GM23248 (cell line): ENCODE measurements at regions not wholly inside any gene's neighbourhood (a gene's known extent, or its start where the extent isn't known, plus 50 kb on each side); places are given as distances from the start of the nearest gene placed in this dataset. TPM values are rescaled to one million over a fixed set of nuclear protein-coding genes. Genes with fewer than 3 reads are reported as not detected.

Experiments used
- DNase-seq: peaks from one replicate; pipeline ENCODE4 v3.0.0-alpha.2; 2015
- H2AFZ ChIP-seq: fragments of 200-600 bp; sonication (generic); 2 replicates; pipeline ENCODE4 v1.6.1; 2016; ENCODE audit warnings: antibody characterized with exemption
- H3F3A ChIP-seq: fragments of 200-600 bp; sonication (generic); 2 replicates; pipeline ENCODE4 v1.6.1; 2016; ENCODE audit warnings: mild to moderate bottlenecking, antibody characterized with exemption, mixed run types; ENCODE audit not compliant: insufficient read depth
- H3K27ac ChIP-seq: fragments of 200-600 bp; sonication (generic); 2 replicates; pipeline ENCODE4 v1.5.1; 2016; ENCODE audit warnings: mild to moderate bottlenecking
- H3K27me3 ChIP-seq: fragments of 200-600 bp; sonication (generic); replicated peaks from 2 replicates; pipeline ENCODE4 v1.6.1; 2016; ENCODE audit warnings: mild to moderate bottlenecking; ENCODE audit not compliant: insufficient read depth
- H3K36me3 ChIP-seq: fragments of 200-600 bp; sonication (generic); 2 replicates; pipeline ENCODE4 v1.6.1; 2016; ENCODE audit warnings: low read depth, mild to moderate bottlenecking
- H3K4me1 ChIP-seq: fragments of 200-600 bp; sonication (generic); 2 replicates; pipeline ENCODE4 v1.6.1; 2016; ENCODE audit warnings: mild to moderate bottlenecking; ENCODE audit not compliant: insufficient read depth
- H3K4me2 ChIP-seq: fragments of 200-600 bp; sonication (generic); one replicate; pipeline ENCODE4 v1.6.1; 2016; ENCODE audit warnings: mild to moderate bottlenecking; ENCODE audit not compliant: unreplicated experiment
- H3K4me3 ChIP-seq: fragments of 200-600 bp; sonication (generic); 2 replicates; pipeline ENCODE4 v1.5.1; 2016; ENCODE audit warnings: mild to moderate bottlenecking
- H3K79me2 ChIP-seq: fragments of 200-600 bp; sonication (generic); 2 replicates; pipeline ENCODE4 v1.6.1; 2016; ENCODE audit warnings: mild to moderate bottlenecking; ENCODE audit not compliant: insufficient read depth
- H3K9ac ChIP-seq: fragments of 200-600 bp; sonication (generic); 2 replicates; pipeline ENCODE4 v1.6.1; 2016; ENCODE audit warnings: mild to moderate bottlenecking
- H3K9me2 ChIP-seq: fragments of 200-600 bp; sonication (generic); 2 replicates; pipeline ENCODE4 v1.6.1; 2016; ENCODE audit warnings: mixed run types, mild to moderate bottlenecking, moderate library complexity; ENCODE audit not compliant: insufficient read depth
- H3K9me3 ChIP-seq: fragments of 200-600 bp; sonication (generic); one replicate; pipeline ENCODE4 v1.6.1; 2017; ENCODE audit warnings: low read depth
- H4K20me1 ChIP-seq: fragments of 200-600 bp; sonication (generic); 2 replicates; pipeline ENCODE4 v1.6.0; 2016; ENCODE audit not compliant: insufficient read depth
- EZH2 ChIP-seq: fragments of 200-600 bp; sonication (generic); IDR thresholded peaks from 2 replicates; pipeline ENCODE4 v1.6.1; 2018; ENCODE audit warnings: antibody characterized with exemption, mild to moderate bottlenecking; ENCODE audit not compliant: insufficient read depth, poor library complexity, severe bottlenecking
- EZH2phosphoT487 ChIP-seq: fragments of 200-600 bp; sonication (generic); IDR thresholded peaks from 2 replicates; pipeline ENCODE4 v1.6.1; 2018; ENCODE audit warnings: antibody characterized with exemption, moderate library complexity, mild to moderate bottlenecking, low read depth; ENCODE audit not compliant: insufficient read depth
- WGBS, 2 experiments: methylation state at CpG; one replicate each; pipeline ENCODE4 v1.1.6; 2015 to 2017; ENCODE audit warnings: low lambda C conversion rate in 2 of 2, low coverage in 1 of 2; ENCODE audit errors: missing lambda C conversion rate in 2 of 2; 5-methylcytosine and 5-hydroxymethylcytosine counted together
- in situ Hi-C: fragments of 300-500 bp; cut with MboI; formaldehyde crosslinking; loops from 2 replicates; pipeline ENCODE4 v1.15.0; 2020
- small RNA-seq: library from RNA; depleted of rRNA; stranded (forward); fragments of <200 nt; gene quantifications from one replicate; pipeline ENCODE3, GENCODE V24; 2014; ENCODE audit warnings: low read depth, low replicate concordance

GRCh38 chr11:127056338-127056971 is 55.9 kb upstream of the KIRREL3 start:
- no peaks in the 10 kb centered on the region for H3K9me3 ChIP-seq

GRCh38 chr11:127055236-127055635 is 54.7 kb upstream of the KIRREL3 start:
- no peak for DNase-seq
- in situ Hi-C loops, result no loop called here

More at GRCh38 chr11:127056338-127056971, 55.9 kb upstream of the KIRREL3 start:
- no peaks in the 10 kb centered on the region for H3K9me2 ChIP-seq
- H3K27ac ChIP-seq, result no peak overlapping the region
- no peak for TF ChIP-seq EZH2
- TF ChIP-seq EZH2phosphoT487, result no peak
- no peak overlapping the region for H3K4me2 ChIP-seq
- H3K79me2 ChIP-seq, result no peaks in the 10 kb centered on the region
- H3K27me3 ChIP-seq, result no peaks in the 10 kb centered on the region
- H2AFZ ChIP-seq, result no peak overlapping the region
- peaks cover 25% of the 10 kb centered on the region for H3K4me1 ChIP-seq
- H3K9ac ChIP-seq, result no peak overlapping the region
- H3K36me3 ChIP-seq, result no peaks in the 10 kb centered on the region
- 52 to 55% methylated on average over 6 of the region's 6 CpGs for WGBS, 2 experiments
- no peak overlapping the region for H3K4me3 ChIP-seq
- in situ Hi-C loops, result no loop called here
- no peaks in the 10 kb centered on the region for H4K20me1 ChIP-seq
- H3F3A ChIP-seq, result peaks cover 22% of the 10 kb centered on the region
- peak; percentile 32 for DNase-seq

GRCh38 chr11:127054153-127054552 is 53.6 kb upstream of the KIRREL3 start:
- Histone ChIP-seq H3K9ac (no peak overlapping the region), H2AFZ (no peak overlapping the region), H3K4me1 (peaks cover 11% of the 10 kb centered on the region), H3K4me2 (no peak overlapping the region), H3F3A (peaks cover 13% of the 10 kb centered on the region), H3K4me3 (no peak overlapping the region), H3K9me2 (no peaks in the 10 kb centered on the region), H3K36me3 (no peaks in the 10 kb centered on the region), H3K79me2 (no peaks in the 10 kb centered on the region), H3K27me3 (no peaks in the 10 kb centered on the region), H3K27ac (no peak overlapping the region), H4K20me1 (no peaks in the 10 kb centered on the region), H3K9me3 (no peaks in the 10 kb centered on the region)
- no peak for DNase-seq
- in situ Hi-C loops, result no loop called here
- TF ChIP-seq EZH2phosphoT487 (no peak), EZH2 (no peak)
- WGBS, 2 experiments, result 39 to 45% methylated on average over 2 of the region's 2 CpGs

More at GRCh38 chr11:127055236-127055635, 54.7 kb upstream of the KIRREL3 start:
- TF ChIP-seq EZH2 (no peak), EZH2phosphoT487 (no peak)
- Histone ChIP-seq H3K27me3 (no peaks in the 10 kb centered on the region), H3K79me2 (no peaks in the 10 kb centered on the region), H4K20me1 (no peaks in the 10 kb centered on the region), H3K4me1 (peaks cover 22% of the 10 kb centered on the region), H3K9me3 (no peaks in the 10 kb centered on the region), H3K4me2 (no peak overlapping the region), H2AFZ (no peak overlapping the region), H3K9ac (no peak overlapping the region), H3K9me2 (no peaks in the 10 kb centered on the region), H3F3A (peaks cover 19% of the 10 kb centered on the region), H3K4me3 (no peak overlapping the region), H3K27ac (no peak overlapping the region), H3K36me3 (no peaks in the 10 kb centered on the region)
- WGBS, 2 experiments, result 24 to 26% methylated on average over 6 of the region's 6 CpGs

- in situ Hi-C loops, result no loop called here
- Histone ChIP-seq H4K20me1 (no peaks in the 10 kb centered on the region), H3F3A (peaks cover 8% of the 10 kb centered on the region; the same call in 1 of the 2 replicates), H3K36me3 (no peaks in the 10 kb centered on the region), H3K4me1 (peaks cover 8% of the 10 kb centered on the region; the same call in 1 of the 2 replicates), H3K4me3 (no peak overlapping the region), H3K4me2 (no peak overlapping the region), H3K27ac (no peak overlapping the region), H3K9me3 (no peaks in the 10 kb centered on the region), H3K9ac (no peak overlapping the region), H3K79me2 (no peaks in the 10 kb centered on the region), H3K9me2 (no peaks in the 10 kb centered on the region), H3K27me3 (no peaks in the 10 kb centered on the region), H2AFZ (no peak overlapping the region)
- WGBS, 2 experiments, result 65 to 82% methylated on average over 1 of the region's 1 CpG
- peak; percentile 25 for DNase-seq
- TF ChIP-seq EZH2phosphoT487 (no peak), EZH2 (no peak)
Measured at GRCh38 chr11:127052404-127052803, 51.8 kb upstream of the KIRREL3 start.

Small RNAs in the stretch of these regions (small RNA-seq; reads per million reads assigned to genes)
- gene RN7SKP279, result not detected
